IMR-90 (cell line): ENCODE measurements at regions not wholly inside any gene's neighbourhood (a gene's known extent, or its start where the extent isn't known, plus 50 kb on each side); places are given as distances from the start of the nearest gene placed in this dataset.

Source experiments
- ATAC-seq: fragments of 200-7000 bp; cut with Tn5 transposase; 2 replicates; pipeline ENCODE4 v1.9.1; 2020; ENCODE audit warnings: low read depth, mild to moderate bottlenecking, moderate library complexity
- BruUV-seq: library from RNA; stranded (reverse); fragments of 400-500 nt; replicated peaks from 2 replicates; lab custom pipeline; 2021; lab: Mats Ljungman, UMichigan
- CTCF ChIA-PET: fragments of 300-600 bp; formaldehyde crosslinking; extraction: SDS; loops from one replicate; lab custom pipeline; 2021; ENCODE audit warnings: antibody characterized with exemption; lab: Yijun Ruan, JAX
- POLR2A ChIA-PET: fragments of 300-600 bp; sonication (Branson Sonifier 250); formaldehyde crosslinking; loops from one replicate; lab custom pipeline; 2022; ENCODE audit warnings: antibody characterized with exemption; ENCODE audit not compliant: unreplicated experiment; lab: Charles Lee
- DNase-seq: peaks from one replicate; pipeline ENCODE4 v3.0.0; 2013
- H2AFZ ChIP-seq: replicated peaks from 2 replicates; pipeline ENCODE3; 2013; ENCODE audit warnings: low read length, mild to moderate bottlenecking; ENCODE audit not compliant: poor library complexity
- H2AK5ac ChIP-seq: 2 replicates; pipeline ENCODE4 v1.6.1; 2013; ENCODE audit warnings: low read depth, low read length, inconsistent platforms
- H2AK9ac ChIP-seq: replicated peaks from 2 replicates; pipeline ENCODE3; 2013; ENCODE audit warnings: mild to moderate bottlenecking, low read depth, low read length, moderate library complexity; ENCODE audit not compliant: poor library complexity
- H2BK120ac ChIP-seq: 2 replicates; pipeline ENCODE4 v1.6.1; 2013; ENCODE audit warnings: low read depth, low read length, inconsistent platforms
- H2BK15ac ChIP-seq: 3 replicates; pipeline ENCODE4 v1.6.1; 2013; ENCODE audit warnings: low read depth, low read length, inconsistent platforms
- H2BK20ac ChIP-seq: 2 replicates; pipeline ENCODE4 v1.6.1; 2013; ENCODE audit warnings: low read depth, mild to moderate bottlenecking, inconsistent platforms, low read length, moderate library complexity
- H2BK5ac ChIP-seq: 2 replicates; pipeline ENCODE4 v1.6.1; 2013; ENCODE audit warnings: mild to moderate bottlenecking, low read depth, low read length, inconsistent platforms; ENCODE audit not compliant: poor library complexity, severe bottlenecking
- H3K14ac ChIP-seq: replicated peaks from 2 replicates; pipeline ENCODE4 v1.6.1; 2013; ENCODE audit warnings: low read depth, low read length, inconsistent platforms
- H3K18ac ChIP-seq: 2 replicates; pipeline ENCODE4 v1.6.1; 2013; ENCODE audit warnings: low read depth, low read length, control low read depth
- H3K23ac ChIP-seq: 2 replicates; pipeline ENCODE4 v1.6.1; 2013; ENCODE audit warnings: low read depth, low read length, inconsistent platforms
- H3K27ac ChIP-seq: 2 replicates; pipeline ENCODE4 v1.5.1; 2013; ENCODE audit warnings: mild to moderate bottlenecking, control low read depth, low read length; ENCODE audit not compliant: insufficient read depth
- H3K27me3 ChIP-seq: 2 replicates; pipeline ENCODE4 v1.6.1; 2013; ENCODE audit warnings: low read length; ENCODE audit not compliant: control insufficient read depth, insufficient read depth
- H3K36me3 ChIP-seq: 2 replicates; pipeline ENCODE4 v1.6.1; 2013; ENCODE audit warnings: low read length, mixed read lengths; ENCODE audit not compliant: control insufficient read depth, insufficient read depth
- H3K4ac ChIP-seq: 2 replicates; pipeline ENCODE4 v1.6.1; 2013; ENCODE audit warnings: low read depth, low read length, inconsistent platforms
- H3K4me1 ChIP-seq: 2 replicates; pipeline ENCODE4 v1.6.1; 2013; ENCODE audit warnings: low read length, mixed read lengths; ENCODE audit not compliant: control insufficient read depth, insufficient read depth
- H3K4me2 ChIP-seq: 2 replicates; pipeline ENCODE4 v1.6.1; 2013; ENCODE audit warnings: low read depth, mild to moderate bottlenecking, control low read depth, low read length, moderate library complexity
- H3K4me3 ChIP-seq: 2 replicates; pipeline ENCODE4 v1.5.1; 2013; ENCODE audit warnings: low read depth, mild to moderate bottlenecking, control low read depth, low read length, moderate library complexity; ENCODE audit not compliant: insufficient read depth
- H3K56ac ChIP-seq: 2 replicates; pipeline ENCODE4 v1.6.1; 2013; ENCODE audit warnings: low read length, inconsistent platforms; ENCODE audit not compliant: insufficient read depth; ENCODE audit errors: extremely low read depth
- H3K79me1 ChIP-seq, 2 experiments: 2 replicates each; pipeline ENCODE4 v1.6.1; 2013; ENCODE audit warnings: low read length in 2 of 2, inconsistent platforms in 1 of 2, low read depth in 1 of 2
- H3K9ac ChIP-seq: 2 replicates; pipeline ENCODE4 v1.6.1; 2013; ENCODE audit warnings: low read depth, low read length, control low read depth
- H3K9me1 ChIP-seq: 2 replicates; pipeline ENCODE4 v1.6.1; 2013; ENCODE audit warnings: low read length, inconsistent platforms; ENCODE audit not compliant: insufficient read depth
- H3K9me3 ChIP-seq: 2 replicates; pipeline ENCODE4 v1.6.1; 2013; ENCODE audit warnings: low read length; ENCODE audit not compliant: control insufficient read depth, insufficient read depth
- H4K20me1 ChIP-seq: 2 replicates; pipeline ENCODE4 v1.6.1; 2013; ENCODE audit warnings: low read length, inconsistent platforms; ENCODE audit not compliant: insufficient read depth
- H4K5ac ChIP-seq: 2 replicates; pipeline ENCODE4 v1.6.1; 2013; ENCODE audit warnings: mild to moderate bottlenecking, low read depth, low read length, control low read depth
- H4K8ac ChIP-seq, 2 experiments: 2 replicates each; pipeline ENCODE4 v1.6.1; 2013; ENCODE audit warnings: low read depth in 2 of 2, low read length in 2 of 2, control low read depth in 1 of 2, inconsistent platforms in 1 of 2
- H4K91ac ChIP-seq: 2 replicates; pipeline ENCODE4 v1.6.1; 2013; ENCODE audit warnings: low read depth, low read length, inconsistent platforms; ENCODE audit not compliant: insufficient read depth
- BHLHE40 ChIP-seq: fragments of 150-350 bp; IDR thresholded peaks from 2 replicates; pipeline ENCODE4 v1.6.1; 2016; ENCODE audit warnings: mild to moderate bottlenecking, low read depth, low read length
- CEBPB ChIP-seq: IDR thresholded peaks from 2 replicates; pipeline ENCODE4 v1.6.1; 2012; ENCODE audit warnings: low read depth, low read length, improper control_type of control experiment
- CHD1 ChIP-seq: IDR thresholded peaks from 2 replicates; pipeline ENCODE4 v1.6.1; 2012; ENCODE audit warnings: low read depth, low read length, improper control_type of control experiment
- CTCF ChIP-seq: conservative IDR thresholded peaks from 2 replicates; pipeline ENCODE4 v1.5.1; 2012; ENCODE audit warnings: mild to moderate bottlenecking, low read depth, low read length, improper control_type of control experiment
- ELK1 ChIP-seq: fragments of 150-350 bp; IDR thresholded peaks from 2 replicates; pipeline ENCODE4 v1.6.1; 2016; ENCODE audit warnings: low read depth, mild to moderate bottlenecking, low read length, moderate library complexity, borderline replicate concordance
- FOS ChIP-seq: fragments of 150-350 bp; IDR thresholded peaks from 2 replicates; pipeline ENCODE4 v1.6.1; 2016; ENCODE audit warnings: low read depth, low read length
- MAFK ChIP-seq: IDR thresholded peaks from 2 replicates; pipeline ENCODE4 v1.6.1; 2012; ENCODE audit warnings: low read depth, low read length, improper control_type of control experiment
- MAZ ChIP-seq: IDR thresholded peaks from 2 replicates; pipeline ENCODE4 v1.6.1; 2012; ENCODE audit warnings: low read depth, mild to moderate bottlenecking, low read length, improper control_type of control experiment, moderate library complexity, borderline replicate concordance
- MXI1 ChIP-seq: IDR thresholded peaks from 2 replicates; pipeline ENCODE4 v1.6.1; 2012; ENCODE audit warnings: low read depth, mild to moderate bottlenecking, low read length, moderate library complexity, borderline replicate concordance
- NFE2L2 ChIP-seq: fragments of 150-350 bp; IDR thresholded peaks from 2 replicates; pipeline ENCODE4 v1.6.1; 2016; ENCODE audit warnings: low read depth, mild to moderate bottlenecking, low read length
- POLR2A ChIP-seq: IDR thresholded peaks from 2 replicates; pipeline ENCODE4 v1.6.1; 2012; ENCODE audit warnings: mild to moderate bottlenecking, low read depth, low read length
- RAD21 ChIP-seq: IDR thresholded peaks from 2 replicates; pipeline ENCODE4 v1.6.1; 2012; ENCODE audit warnings: low read length, improper control_type of control experiment
- RCOR1 ChIP-seq: IDR thresholded peaks from 2 replicates; pipeline ENCODE4 v1.6.1; 2012; ENCODE audit warnings: mild to moderate bottlenecking, low read length, improper control_type of control experiment; ENCODE audit not compliant: insufficient replicate concordance
- RFX5 ChIP-seq: IDR thresholded peaks from 2 replicates; pipeline ENCODE4 v1.8.0; 2012; ENCODE audit warnings: low read depth, mild to moderate bottlenecking, low read length, moderate library complexity
- SMC3 ChIP-seq: fragments of 150-350 bp; IDR thresholded peaks from 2 replicates; pipeline ENCODE4 v1.6.1; 2016; ENCODE audit warnings: low read depth, mild to moderate bottlenecking, antibody characterized with exemption, low read length, moderate library complexity
- USF2 ChIP-seq: fragments of 150-350 bp; IDR thresholded peaks from 2 replicates; pipeline ENCODE4 v1.6.1; 2017; ENCODE audit warnings: mild to moderate bottlenecking, antibody characterized with exemption, low read length, low read depth
- WGBS, 2 experiments: methylation state at CpG; one replicate each; pipeline versions ENCODE4 v1.1.5 to v1.1.7; 2013; ENCODE audit warnings: missing lambda C conversion rate in 2 of 2; ENCODE audit not compliant: insufficient read length in 1 of 2; ENCODE audit errors: extremely low coverage in 2 of 2; 5-methylcytosine and 5-hydroxymethylcytosine counted together
- dilution Hi-C: fragments of 300-500 bp; cut with HindIII; formaldehyde crosslinking; loops from one replicate; pipeline ENCODE4 v1.14.3; 2018; ENCODE audit warnings: low sequenced_read_pairs; ENCODE audit not compliant: unreplicated experiment
- in situ Hi-C: fragments of 300-500 bp; cut with MboI; formaldehyde crosslinking; loops from 3 replicates; pipeline ENCODE4 v1.14.3; 2019; ENCODE audit warnings: low sequenced_read_pairs, inconsistent platforms, mixed read lengths
- intact Hi-C: fragments of 100-400 bp; cut with micrococcal nuclease; formaldehyde crosslinking; loops from 2 replicates; pipeline ENCODE4 v1.10.0; 2022

GRCh38 chr18:33828949-33829348, 250.9 kb downstream of the ASXL3 start:
- no peak overlapping the region for H3K18ac ChIP-seq
- no peak overlapping the region for H2BK120ac ChIP-seq
- H2AK9ac ChIP-seq = no peak overlapping the region
- no peaks in the 10 kb centered on the region for H3K9me1 ChIP-seq
- H3K4me2 ChIP-seq = no peak overlapping the region
- no TSS peak for BruUV-seq
- dilution Hi-C loops (no loop called here), intact Hi-C loops (no loop called here), in situ Hi-C loops (no loop called here)
- H3K56ac ChIP-seq = no peak overlapping the region
- H4K20me1 ChIP-seq = no peaks in the 10 kb centered on the region
- H2BK20ac ChIP-seq = no peak overlapping the region
- no peak overlapping the region for H4K8ac ChIP-seq
- CTCF ChIA-PET = no interaction called here
- H2AK5ac ChIP-seq = no peak overlapping the region
- H3K23ac ChIP-seq = no peak overlapping the region
- H3K4ac ChIP-seq = no peak overlapping the region
- no CpG with 5 or more reads among the region's 2 CpGs for WGBS, 2 experiments
- no peak overlapping the region for H3K9ac ChIP-seq
- H4K91ac ChIP-seq = no peak overlapping the region
- no peak overlapping the region for H3K27ac ChIP-seq
- H3K79me1 ChIP-seq = no peaks in the 10 kb centered on the region
- no peak overlapping the region for H4K5ac ChIP-seq
- no peaks in the 10 kb centered on the region for H3K9me3 ChIP-seq
- ATAC-seq (no peak), DNase-seq (no peak)
- H3K27me3 ChIP-seq = no peaks in the 10 kb centered on the region
- H2AFZ ChIP-seq = no peak overlapping the region
- no peak overlapping the region for H2BK15ac ChIP-seq
- H3K14ac ChIP-seq = no peak overlapping the region
- H3K4me1 ChIP-seq = no peaks in the 10 kb centered on the region
- H3K4me3 ChIP-seq = no peak overlapping the region
- no peak overlapping the region for H2BK5ac ChIP-seq
- POLR2A ChIA-PET = no interaction called here
- TF ChIP-seq FOS = no peak
- no peak for TF ChIP-seq POLR2A
- TF ChIP-seq RCOR1 = no peak
- no peak for TF ChIP-seq MXI1
- TF ChIP-seq RFX5 = no peak
- TF ChIP-seq CEBPB = no peak
- TF ChIP-seq SMC3 = no peak
- TF ChIP-seq MAZ = no peak
- TF ChIP-seq CHD1 = no peak
- no peak for TF ChIP-seq USF2
- TF ChIP-seq MAFK = no peak
- no peak for TF ChIP-seq ELK1
- no peak for TF ChIP-seq RAD21
- no peak for TF ChIP-seq CTCF
- TF ChIP-seq BHLHE40 = no peak
- TF ChIP-seq NFE2L2 = no peak
- H3K36me3 ChIP-seq = no peaks in the 10 kb centered on the region
